Glutamatergic neuron (in vitro differentiated cells): ENCODE measurements at regions not wholly inside any gene's neighbourhood (a gene's known extent, or its start where the extent isn't known, plus 50 kb on each side); places are given as distances from the start of the nearest gene placed in this dataset.
A peak's percentile ranks its signal among the peaks of the same experiment; 100 is the strongest.

Source experiments
- DNase-seq: peaks from one replicate; pipeline ENCODE4 v3.0.0; 2022
- H3K27ac Mint-ChIP-seq: one replicate; pipeline ENCODE4 v1.8.0; 2020; ENCODE audit warnings: mild to moderate bottlenecking, mixed read lengths, inconsistent platforms; ENCODE audit not compliant: unreplicated experiment
- H3K27me3 Mint-ChIP-seq: one replicate; pipeline ENCODE4 v1.8.0; 2020; ENCODE audit warnings: mild to moderate bottlenecking, moderate library complexity, mixed read lengths, inconsistent platforms; ENCODE audit not compliant: unreplicated experiment
- H3K36me3 Mint-ChIP-seq: one replicate; pipeline ENCODE4 v1.8.0; 2020; ENCODE audit warnings: mild to moderate bottlenecking, mixed read lengths, inconsistent platforms; ENCODE audit not compliant: unreplicated experiment
- H3K4me1 Mint-ChIP-seq: one replicate; pipeline ENCODE4 v1.8.0; 2020; ENCODE audit warnings: mild to moderate bottlenecking, low read depth, mixed read lengths, inconsistent platforms; ENCODE audit not compliant: unreplicated experiment
- H3K4me3 Mint-ChIP-seq: one replicate; pipeline ENCODE4 v1.8.0; 2020; ENCODE audit warnings: mild to moderate bottlenecking, mixed read lengths, inconsistent platforms; ENCODE audit not compliant: unreplicated experiment
- H3K9me3 Mint-ChIP-seq: one replicate; pipeline ENCODE4 v1.8.0; 2020; ENCODE audit warnings: mild to moderate bottlenecking, moderate library complexity, mixed read lengths, inconsistent platforms; ENCODE audit not compliant: unreplicated experiment
- TF ChIP-seq, protein P1 (sequence below): fragments of 200-600 bp; sonication (generic); IDR thresholded peaks from one replicate; pipeline ENCODE4 v1.5.0; 2021; ENCODE audit not compliant: partially characterized antibody, unreplicated experiment

GRCh38 chr1:199549421-199549820, 478.1 kb upstream of the NR5A2 start:
- Mint-ChIP-seq H3K36me3 (no peaks in the 10 kb centered on the region), H3K4me1 (no peaks in the 10 kb centered on the region), H3K27me3 (no peaks in the 10 kb centered on the region), H3K27ac (no peak overlapping the region), H3K9me3 (no peaks in the 10 kb centered on the region), H3K4me3 (no peak overlapping the region)
- no peak for DNase-seq
- TF ChIP-seq, protein P1, sequence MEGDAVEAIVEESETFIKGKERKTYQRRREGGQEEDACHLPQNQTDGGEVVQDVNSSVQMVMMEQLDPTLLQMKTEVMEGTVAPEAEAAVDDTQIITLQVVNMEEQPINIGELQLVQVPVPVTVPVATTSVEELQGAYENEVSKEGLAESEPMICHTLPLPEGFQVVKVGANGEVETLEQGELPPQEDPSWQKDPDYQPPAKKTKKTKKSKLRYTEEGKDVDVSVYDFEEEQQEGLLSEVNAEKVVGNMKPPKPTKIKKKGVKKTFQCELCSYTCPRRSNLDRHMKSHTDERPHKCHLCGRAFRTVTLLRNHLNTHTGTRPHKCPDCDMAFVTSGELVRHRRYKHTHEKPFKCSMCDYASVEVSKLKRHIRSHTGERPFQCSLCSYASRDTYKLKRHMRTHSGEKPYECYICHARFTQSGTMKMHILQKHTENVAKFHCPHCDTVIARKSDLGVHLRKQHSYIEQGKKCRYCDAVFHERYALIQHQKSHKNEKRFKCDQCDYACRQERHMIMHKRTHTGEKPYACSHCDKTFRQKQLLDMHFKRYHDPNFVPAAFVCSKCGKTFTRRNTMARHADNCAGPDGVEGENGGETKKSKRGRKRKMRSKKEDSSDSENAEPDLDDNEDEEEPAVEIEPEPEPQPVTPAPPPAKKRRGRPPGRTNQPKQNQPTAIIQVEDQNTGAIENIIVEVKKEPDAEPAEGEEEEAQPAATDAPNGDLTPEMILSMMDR = no peak

DNA sequence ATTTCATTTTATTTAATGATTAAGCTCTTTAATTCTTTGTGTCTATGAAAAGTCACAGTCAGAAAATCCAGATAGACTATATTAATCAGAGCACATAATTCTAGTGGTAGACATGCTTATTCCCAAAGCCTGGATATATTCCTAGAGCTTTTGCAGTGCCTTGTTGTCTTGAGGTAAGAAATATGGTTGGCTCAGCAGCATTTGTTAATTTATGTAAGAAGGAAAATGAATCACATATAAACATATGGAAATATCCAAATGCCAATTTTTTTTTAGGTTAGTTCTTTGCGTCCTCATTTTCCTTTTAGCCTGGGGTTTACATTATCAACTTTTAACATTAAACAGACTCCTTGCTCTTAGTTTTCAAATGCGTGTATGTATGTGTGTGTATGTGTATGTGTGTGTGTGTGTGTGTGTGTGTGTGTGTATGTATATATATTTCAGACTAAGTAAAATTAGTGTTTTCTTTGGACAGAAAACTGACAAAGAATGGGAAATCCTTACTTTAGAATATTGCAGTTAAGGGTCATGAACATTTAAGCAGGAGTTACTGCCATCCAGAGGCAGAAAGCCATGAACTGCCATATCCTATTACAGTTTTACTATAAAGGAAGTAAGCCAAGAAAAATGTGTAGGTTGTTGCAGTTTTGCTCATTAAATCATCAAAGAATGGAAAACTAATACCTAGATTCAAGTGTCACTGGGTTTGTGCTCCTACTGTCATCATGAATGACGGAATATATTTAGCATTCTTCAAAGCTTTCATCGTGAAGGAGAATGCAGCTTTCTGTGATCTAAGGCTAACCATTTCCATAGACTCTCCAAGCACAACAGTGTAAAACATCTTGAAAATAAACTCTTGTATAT, 477.1 kb upstream of the NR5A2 start:
- no peaks in the 10 kb centered on the region for H3K9me3 Mint-ChIP-seq
- no peak overlapping the region for H3K4me3 Mint-ChIP-seq
- no peaks in the 10 kb centered on the region for H3K36me3 Mint-ChIP-seq
- DNase-seq = no peak
- TF ChIP-seq, protein P1 = no peak
- no peaks in the 10 kb centered on the region for H3K27me3 Mint-ChIP-seq
- no peak overlapping the region for H3K27ac Mint-ChIP-seq
- H3K4me1 Mint-ChIP-seq = no peaks in the 10 kb centered on the region

DNA sequence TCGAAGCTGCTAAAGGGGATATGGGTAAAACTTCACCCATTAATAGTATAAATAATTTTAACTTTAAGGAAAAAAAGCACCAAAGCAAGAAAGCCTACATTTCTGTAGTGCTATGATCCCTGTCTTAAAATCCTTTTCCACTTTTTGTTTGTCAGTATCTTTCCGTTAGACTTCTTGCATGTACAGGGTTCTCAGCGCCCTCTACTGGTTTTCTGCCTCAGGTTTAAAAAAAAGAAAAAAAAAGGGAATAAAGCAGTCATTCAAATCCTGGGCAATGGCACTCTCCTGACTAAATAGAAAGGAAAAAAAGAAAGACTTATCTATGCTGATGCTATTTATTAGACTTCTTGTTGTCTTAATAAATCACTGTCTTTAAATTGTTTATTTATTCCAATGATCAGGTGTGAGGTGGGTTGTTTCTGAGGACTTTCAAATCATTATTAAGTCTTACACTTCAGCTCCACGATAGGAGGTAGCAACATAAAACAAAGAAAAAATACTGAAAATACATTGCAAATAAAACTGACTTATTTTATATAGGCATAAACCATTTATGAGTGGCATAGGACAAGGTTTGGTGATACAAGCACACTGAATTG, 475.4 kb upstream of the NR5A2 start:
- H3K27me3 Mint-ChIP-seq = no peaks in the 10 kb centered on the region
- H3K27ac Mint-ChIP-seq = no peak overlapping the region
- TF ChIP-seq, protein P1 = peak; percentile 82
- H3K9me3 Mint-ChIP-seq = no peaks in the 10 kb centered on the region
- DNase-seq = peak; percentile 30
- no peak overlapping the region for H3K4me3 Mint-ChIP-seq
- no peaks in the 10 kb centered on the region for H3K36me3 Mint-ChIP-seq
- no peaks in the 10 kb centered on the region for H3K4me1 Mint-ChIP-seq

GRCh38 chr1:199553104-199553503, 474.4 kb upstream of the NR5A2 start:
- no peaks in the 10 kb centered on the region for H3K9me3 Mint-ChIP-seq
- TF ChIP-seq, protein P1 = no peak
- DNase-seq = no peak
- no peaks in the 10 kb centered on the region for H3K27me3 Mint-ChIP-seq
- H3K4me3 Mint-ChIP-seq = no peak overlapping the region
- no peak overlapping the region for H3K27ac Mint-ChIP-seq
- no peaks in the 10 kb centered on the region for H3K4me1 Mint-ChIP-seq
- no peaks in the 10 kb centered on the region for H3K36me3 Mint-ChIP-seq

DNA sequence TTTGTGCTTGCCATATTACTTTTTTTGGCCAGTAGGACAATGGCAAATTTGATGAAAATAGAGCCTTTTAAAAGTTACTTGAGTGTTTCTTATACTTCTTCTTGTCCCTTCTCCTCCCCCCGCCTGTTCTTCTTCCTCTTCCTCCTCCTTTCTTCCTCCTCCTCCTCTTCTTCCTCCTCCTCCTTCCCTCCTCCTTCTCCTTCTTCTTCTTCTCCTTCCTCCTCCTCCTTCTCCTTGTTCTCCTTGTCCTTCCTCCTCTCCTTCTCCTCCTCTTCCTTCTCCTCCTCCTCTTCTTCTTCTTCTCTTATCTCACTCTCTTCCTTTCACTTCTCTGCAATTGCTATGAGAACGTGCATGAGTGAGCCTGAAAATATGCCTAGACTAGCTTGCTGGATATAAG, 466.2 kb upstream of the NR5A2 start:
- DNase-seq = no peak
- Mint-ChIP-seq H3K36me3 (no peaks in the 10 kb centered on the region), H3K27me3 (no peaks in the 10 kb centered on the region), H3K9me3 (peaks cover 1% of the 10 kb centered on the region), H3K27ac (no peak overlapping the region), H3K4me1 (no peaks in the 10 kb centered on the region), H3K4me3 (no peak overlapping the region)
- TF ChIP-seq, protein P1 = no peak
